Spinal cord (tissue), 9 donors: ENCODE measurements at regions not wholly inside any gene's neighbourhood (a gene's known extent, or its start where the extent isn't known, plus 50 kb on each side); places are given as distances from the start of the nearest gene placed in this dataset.
A peak's percentile ranks its signal among the peaks of the same experiment; 100 is the strongest.

ENCODE experiments used
- DNase-seq, 6 donors: peaks; one replicate each; pipeline versions ENCODE4 v3.0.0 to v3.0.0-alpha.2; 2013 to 2015; ENCODE audit warnings: low spot score in 6 of 6, low read depth in 4 of 6
- H3K27ac ChIP-seq: one replicate; pipeline ENCODE4 v1.5.1; 2013; ENCODE audit warnings: low read depth, low read length, control low read depth
- H3K27me3 ChIP-seq: one replicate; pipeline ENCODE4 v1.6.1; 2013; ENCODE audit warnings: low read length; ENCODE audit not compliant: control insufficient read depth, insufficient read depth
- H3K36me3 ChIP-seq: one replicate; pipeline ENCODE4 v1.6.1; 2013; ENCODE audit warnings: low read length; ENCODE audit not compliant: control insufficient read depth, insufficient read depth
- H3K4me1 ChIP-seq: one replicate; pipeline ENCODE4 v1.6.1; 2013; ENCODE audit warnings: low read length; ENCODE audit not compliant: control insufficient read depth, insufficient read depth
- H3K4me3 ChIP-seq: one replicate; pipeline ENCODE4 v1.5.1; 2013; ENCODE audit warnings: low read depth, low read length, control low read depth
- H3K9me3 ChIP-seq: one replicate; pipeline ENCODE4 v1.6.1; 2013; ENCODE audit warnings: low read length; ENCODE audit not compliant: control insufficient read depth, insufficient read depth
- WGBS: methylation state at CpG from one replicate; pipeline ENCODE4 v1.1.5; 2013; ENCODE audit warnings: missing lambda C conversion rate; ENCODE audit not compliant: insufficient coverage; 5-methylcytosine and 5-hydroxymethylcytosine counted together
- donor health status: healthy.

GRCh38 chr1:163773396-163773795 lies 451.6 kb downstream of the NUF2 start:
- Histone ChIP-seq H3K9me3 (peaks cover under 1% of the 10 kb centered on the region), H3K4me1 (no peaks in the 10 kb centered on the region), H3K4me3 (no peak overlapping the region), H3K36me3 (no peaks in the 10 kb centered on the region), H3K27ac (no peak overlapping the region), H3K27me3 (no peaks in the 10 kb centered on the region)
- no CpG with 5 or more reads among the region's 2 CpGs for WGBS
- DNase-seq, result peak in 1 of 6 donors; percentile 67

DNA sequence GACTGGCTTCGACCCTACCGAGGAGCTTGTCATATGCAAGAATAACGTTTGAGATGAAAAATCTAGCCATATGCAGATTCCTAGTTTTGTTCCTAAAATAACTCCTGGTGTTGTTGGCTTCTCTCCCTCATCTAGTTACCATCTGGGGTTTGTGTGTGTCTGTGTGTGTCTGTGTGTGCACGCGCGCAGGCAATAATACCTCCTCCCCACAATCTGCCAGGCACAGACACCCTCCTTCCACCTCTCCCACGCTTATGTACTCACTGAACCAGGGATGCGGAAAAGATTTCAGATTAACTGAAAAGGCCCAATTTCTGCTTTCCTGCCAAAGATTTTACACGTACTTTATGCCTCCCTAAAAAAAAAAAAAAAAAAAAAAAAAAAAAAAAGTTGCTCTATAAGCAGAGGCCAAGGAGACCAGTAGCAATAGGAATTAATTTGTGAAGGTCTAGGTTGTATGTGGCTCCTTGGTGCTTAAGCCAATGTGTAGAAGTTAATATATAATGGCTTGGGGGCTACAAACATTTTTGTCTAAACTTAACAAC lies 452.7 kb downstream of the NUF2 start:
- WGBS, result 92% methylated on average over 2 of the region's 9 CpGs
- DNase-seq, result peak in 1 of 6 donors; percentile 92
- no peaks in the 10 kb centered on the region for H3K27me3 ChIP-seq
- H3K4me3 ChIP-seq, result no peak overlapping the region
- no peaks in the 10 kb centered on the region for H3K36me3 ChIP-seq
- no peaks in the 10 kb centered on the region for H3K4me1 ChIP-seq
- peaks cover 2% of the 10 kb centered on the region for H3K9me3 ChIP-seq
- no peak overlapping the region for H3K27ac ChIP-seq

DNA sequence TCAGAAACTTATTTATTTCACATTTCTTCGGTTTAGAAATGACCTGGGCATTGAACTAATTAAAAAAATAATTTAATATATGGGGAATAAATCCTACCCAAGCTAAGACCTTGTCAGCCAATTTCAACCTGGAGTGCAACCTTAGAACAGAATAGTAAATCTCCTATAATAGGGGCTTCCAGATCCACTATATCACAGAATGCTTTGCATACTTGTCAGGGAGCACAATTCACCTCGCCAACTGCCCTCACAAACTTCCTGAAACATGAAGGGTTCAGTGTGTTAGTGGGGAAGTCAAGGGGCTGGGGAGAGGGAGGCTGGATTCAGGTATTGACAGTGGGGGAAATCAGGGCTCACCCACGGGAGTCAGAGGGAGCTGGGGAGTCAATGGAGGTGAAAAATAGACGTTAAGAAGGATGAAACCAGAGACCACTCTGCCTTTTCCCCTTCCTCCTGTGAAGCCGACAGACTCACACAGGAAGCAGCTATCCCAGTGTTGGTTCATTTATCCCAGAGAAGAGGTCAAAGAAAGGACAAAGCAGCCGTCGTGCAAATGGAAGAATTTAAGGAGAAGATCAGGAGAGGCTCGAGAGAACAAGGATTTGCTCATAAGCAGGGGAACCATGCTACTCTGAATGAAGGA lies 453.3 kb downstream of the NUF2 start:
- Histone ChIP-seq H3K9me3 (peaks cover 2% of the 10 kb centered on the region), H3K27me3 (no peaks in the 10 kb centered on the region), H3K4me1 (no peaks in the 10 kb centered on the region), H3K27ac (no peak overlapping the region), H3K36me3 (no peaks in the 10 kb centered on the region), H3K4me3 (no peak overlapping the region)
- 6% methylated on average over 3 of the region's 8 CpGs for WGBS
- peak in 1 of 6 donors; percentile 21 for DNase-seq

DNA sequence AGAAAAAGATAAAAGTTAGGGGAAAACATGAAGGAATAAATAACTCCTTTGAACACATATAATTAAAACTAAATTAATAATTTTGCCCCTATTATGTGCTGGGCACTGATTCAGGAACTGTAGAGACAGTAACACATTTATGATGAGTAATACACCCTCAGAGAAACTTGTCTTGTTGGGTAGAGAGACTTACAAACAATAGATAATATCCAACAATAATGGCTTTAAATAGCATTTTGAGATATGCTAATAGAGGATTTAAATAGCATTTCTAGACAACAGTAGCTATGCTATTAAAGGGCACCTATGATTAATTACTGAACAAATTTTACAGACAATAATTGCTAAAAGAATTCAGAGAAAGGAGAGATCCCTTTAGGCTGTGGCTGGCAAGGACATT lies 455.5 kb downstream of the NUF2 start:
- H3K27ac ChIP-seq, result no peak overlapping the region
- H3K4me1 ChIP-seq, result no peaks in the 10 kb centered on the region
- no peaks in the 10 kb centered on the region for H3K27me3 ChIP-seq
- DNase-seq, result no peak
- no peak overlapping the region for H3K4me3 ChIP-seq
- H3K9me3 ChIP-seq, result peaks cover 12% of the 10 kb centered on the region
- no peaks in the 10 kb centered on the region for H3K36me3 ChIP-seq

DNA sequence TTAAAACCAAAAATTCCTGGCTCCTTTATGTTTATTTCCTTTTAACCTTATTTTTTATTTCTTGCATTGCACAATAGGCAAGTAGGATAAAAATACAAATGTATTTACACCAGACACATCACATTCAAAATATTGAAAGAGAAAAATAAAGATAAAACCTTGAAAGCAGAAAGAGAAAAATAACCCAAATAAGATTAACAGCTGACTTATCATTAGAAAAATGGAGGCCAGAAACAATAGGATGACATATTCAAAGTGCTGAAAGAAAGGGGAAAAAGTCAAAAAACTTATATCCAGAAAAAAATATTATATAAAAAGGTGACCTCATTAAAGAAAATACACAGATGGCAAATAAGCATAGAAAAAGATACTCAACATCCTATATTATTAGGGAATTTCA lies 459.4 kb downstream of the NUF2 start:
- Histone ChIP-seq H3K27me3 (no peaks in the 10 kb centered on the region), H3K4me3 (no peak overlapping the region), H3K4me1 (no peaks in the 10 kb centered on the region), H3K36me3 (no peaks in the 10 kb centered on the region), H3K27ac (no peak overlapping the region), H3K9me3 (peaks cover 12% of the 10 kb centered on the region)
- no peak for DNase-seq

- H3K27ac ChIP-seq, result no peak overlapping the region
- no peaks in the 10 kb centered on the region for H3K27me3 ChIP-seq
- no peaks in the 10 kb centered on the region for H3K4me1 ChIP-seq
- H3K36me3 ChIP-seq, result no peaks in the 10 kb centered on the region
- no peak overlapping the region for H3K4me3 ChIP-seq
- no CpG with 5 or more reads among the region's 2 CpGs for WGBS
- DNase-seq, result no peak
- peaks cover 6% of the 10 kb centered on the region for H3K9me3 ChIP-seq
Observed at GRCh38 chr1:163785868-163786405, 464.2 kb downstream of the NUF2 start.

DNA sequence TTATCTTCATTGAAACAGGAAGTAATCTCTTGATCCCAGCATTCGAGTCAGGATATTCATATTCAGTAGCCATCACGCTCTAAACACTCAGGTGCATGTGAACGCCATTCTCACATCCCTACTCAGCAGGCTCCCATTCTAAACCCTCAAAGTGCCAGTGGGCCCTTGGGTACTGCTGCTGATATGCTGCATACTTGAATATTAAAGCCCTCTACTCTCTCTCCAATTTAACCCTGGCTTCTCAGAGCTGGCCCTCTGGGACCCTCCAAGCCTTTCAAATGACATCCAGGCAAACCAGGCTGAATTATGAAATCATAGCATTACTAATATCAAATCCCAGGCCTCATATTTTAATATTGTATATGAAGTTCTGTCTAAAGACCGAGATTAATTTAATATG lies 468.2 kb downstream of the NUF2 start:
- 100% methylated on average over 2 of the region's 4 CpGs for WGBS
- H3K4me1 ChIP-seq, result no peaks in the 10 kb centered on the region
- H3K27ac ChIP-seq, result no peak overlapping the region
- no peaks in the 10 kb centered on the region for H3K27me3 ChIP-seq
- H3K36me3 ChIP-seq, result no peaks in the 10 kb centered on the region
- H3K9me3 ChIP-seq, result peaks cover 2% of the 10 kb centered on the region
- peak in 1 of 6 donors; percentile 25 for DNase-seq
- no peak overlapping the region for H3K4me3 ChIP-seq

GRCh38 chr1:163794551-163794950 lies 472.8 kb downstream of the NUF2 start:
- Histone ChIP-seq H3K4me1 (no peaks in the 10 kb centered on the region), H3K9me3 (peaks cover 2% of the 10 kb centered on the region), H3K27me3 (no peaks in the 10 kb centered on the region), H3K36me3 (no peaks in the 10 kb centered on the region), H3K27ac (no peak overlapping the region), H3K4me3 (no peak overlapping the region)
- no peak for DNase-seq
- no CpG with 5 or more reads among the region's 3 CpGs for WGBS

GRCh38 chr1:163796394-163796821 lies 474.7 kb downstream of the NUF2 start:
- DNase-seq, result peak in 1 of 6 donors; percentile 9
- no CpG with 5 or more reads among the region's 2 CpGs for WGBS
- Histone ChIP-seq H3K27me3 (no peaks in the 10 kb centered on the region), H3K27ac (no peak overlapping the region), H3K4me1 (no peaks in the 10 kb centered on the region), H3K4me3 (no peak overlapping the region), H3K36me3 (no peaks in the 10 kb centered on the region), H3K9me3 (peaks cover 2% of the 10 kb centered on the region)

GRCh38 chr1:163797816-163798215 lies 476.1 kb downstream of the NUF2 start:
- Histone ChIP-seq H3K27ac (no peak overlapping the region), H3K4me1 (no peaks in the 10 kb centered on the region), H3K9me3 (no peaks in the 10 kb centered on the region), H3K36me3 (no peaks in the 10 kb centered on the region), H3K27me3 (no peaks in the 10 kb centered on the region), H3K4me3 (no peak overlapping the region)
- DNase-seq, result no peak
